HG03108 (cell line): ENCODE measurements at regions not wholly inside any gene's neighbourhood (a gene's known extent, or its start where the extent isn't known, plus 50 kb on each side); places are given as distances from the start of the nearest gene placed in this dataset.

Source experiments
- ATAC-seq: cut with Tn5 transposase; IDR thresholded peaks from one replicate; pipeline ENCODE4 v1.9.1; 2021; ENCODE audit warnings: moderate library complexity; ENCODE audit not compliant: unreplicated experiment

DNA sequence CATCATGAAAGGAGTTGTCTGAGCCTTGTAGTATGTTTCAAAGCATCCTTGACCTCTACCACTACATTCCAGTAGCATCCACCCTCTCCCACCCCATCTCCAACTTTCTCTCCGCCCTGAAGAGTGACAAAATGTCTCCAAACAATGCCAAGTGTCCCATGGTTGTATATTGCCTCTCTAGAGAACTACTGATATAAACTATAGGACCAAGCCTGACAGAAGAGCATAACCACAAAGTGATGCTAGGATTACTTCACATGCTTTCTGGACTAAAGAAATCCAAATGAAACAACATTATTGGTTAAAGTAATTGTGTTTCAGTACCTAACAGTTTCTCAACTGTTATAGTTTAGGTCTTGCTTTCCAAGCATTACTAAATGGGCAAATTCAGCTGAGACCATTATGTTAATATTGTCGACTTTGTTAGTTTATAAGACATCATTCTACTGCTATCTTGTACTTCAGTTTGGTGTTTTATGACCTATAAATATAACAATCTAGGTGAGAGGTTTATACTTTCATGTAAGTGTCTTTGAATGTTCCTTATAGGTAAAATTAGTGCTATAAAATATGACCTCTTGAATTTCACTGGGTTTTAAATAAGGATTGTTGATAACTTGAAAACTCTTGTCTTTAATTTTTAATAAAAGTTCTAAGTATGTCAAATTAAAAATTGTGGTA, 117.4 kb downstream of the SUCNR1 start:
- ATAC-seq = no peak

DNA sequence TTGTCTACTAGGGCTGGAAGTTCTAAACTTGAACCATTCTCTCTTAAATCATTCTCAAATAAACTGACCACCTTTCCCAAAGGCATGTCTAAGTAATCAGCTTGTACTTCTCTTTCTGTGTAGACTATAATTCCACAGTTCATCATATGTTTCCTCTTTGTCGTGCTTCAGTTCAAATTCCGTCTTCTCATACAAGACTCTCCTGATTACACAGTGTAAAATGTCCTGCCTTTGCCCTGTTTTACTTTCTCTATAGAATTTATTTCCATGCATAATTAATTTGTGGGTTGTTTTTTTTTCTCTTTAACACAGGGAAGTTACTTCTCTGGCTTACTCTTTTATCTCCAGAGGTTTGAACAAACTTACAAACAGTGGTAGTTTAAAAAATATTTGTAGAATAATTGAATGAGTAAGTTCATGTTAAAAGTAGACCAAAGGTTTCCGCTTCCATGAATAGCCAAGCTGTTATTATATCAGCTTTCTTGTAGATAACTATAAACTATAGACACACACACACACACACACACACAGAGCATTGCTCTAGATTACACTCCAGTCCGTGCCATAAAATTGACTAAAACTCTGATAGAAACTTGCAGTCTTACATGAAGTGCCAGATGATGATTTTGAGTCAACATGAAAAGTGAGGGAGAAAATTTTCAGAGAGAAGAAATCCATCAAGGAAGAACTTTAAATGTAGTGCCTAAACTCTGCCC, 119.0 kb downstream of the SUCNR1 start:
- ATAC-seq = no peak

GRCh38 chr3:151995091-151995490, 121.6 kb downstream of the SUCNR1 start:
- no peak for ATAC-seq

DNA sequence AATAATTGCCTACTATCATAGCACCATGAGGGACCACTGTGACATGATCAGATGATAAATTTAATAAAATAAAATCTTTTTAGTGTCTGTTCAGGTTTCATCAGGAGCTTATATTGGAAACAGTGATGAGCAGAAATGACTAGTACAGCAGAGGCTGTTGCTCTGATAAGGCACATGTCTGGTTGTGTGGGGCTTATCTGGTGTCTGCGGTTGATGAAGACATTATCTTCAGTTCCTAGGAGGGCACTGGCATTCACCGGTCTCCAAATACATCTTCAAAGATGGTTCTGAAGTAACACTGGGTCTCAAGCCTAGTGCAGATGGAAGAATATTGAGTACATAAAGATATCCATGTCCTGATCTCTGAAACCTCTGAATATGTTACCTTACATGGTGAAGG, 125.3 kb downstream of the SUCNR1 start:
- ATAC-seq = no peak

DNA sequence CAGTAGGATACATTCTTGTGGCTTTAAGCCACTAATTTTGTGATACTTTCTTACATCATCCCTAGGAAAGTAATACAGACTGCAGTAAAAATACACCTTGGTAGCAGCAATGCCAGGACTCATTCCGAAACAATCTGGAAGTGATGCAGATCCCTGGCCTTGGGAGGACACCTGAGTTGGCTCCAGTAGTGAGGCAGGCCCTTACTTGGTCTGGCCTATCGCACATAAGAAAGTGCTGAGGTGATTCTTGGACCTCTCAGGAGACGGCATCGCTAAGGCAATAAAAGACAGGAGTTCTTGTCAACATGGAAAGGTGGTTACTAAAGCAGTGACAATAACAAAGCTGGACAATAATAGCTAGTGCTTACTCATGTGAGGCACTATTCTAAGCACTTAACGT, 126.5 kb downstream of the SUCNR1 start:
- no peak for ATAC-seq

GRCh38 chr3:152011812-152012735, 138.6 kb downstream of the SUCNR1 start:
- no peak for ATAC-seq

GRCh38 chr3:152019508-152019907, 146.1 kb downstream of the SUCNR1 start:
- ATAC-seq = no peak

- no peak for ATAC-seq
These were observed 148.6 kb downstream of the SUCNR1 start for GRCh38 chr3:152021951-152022461.

DNA sequence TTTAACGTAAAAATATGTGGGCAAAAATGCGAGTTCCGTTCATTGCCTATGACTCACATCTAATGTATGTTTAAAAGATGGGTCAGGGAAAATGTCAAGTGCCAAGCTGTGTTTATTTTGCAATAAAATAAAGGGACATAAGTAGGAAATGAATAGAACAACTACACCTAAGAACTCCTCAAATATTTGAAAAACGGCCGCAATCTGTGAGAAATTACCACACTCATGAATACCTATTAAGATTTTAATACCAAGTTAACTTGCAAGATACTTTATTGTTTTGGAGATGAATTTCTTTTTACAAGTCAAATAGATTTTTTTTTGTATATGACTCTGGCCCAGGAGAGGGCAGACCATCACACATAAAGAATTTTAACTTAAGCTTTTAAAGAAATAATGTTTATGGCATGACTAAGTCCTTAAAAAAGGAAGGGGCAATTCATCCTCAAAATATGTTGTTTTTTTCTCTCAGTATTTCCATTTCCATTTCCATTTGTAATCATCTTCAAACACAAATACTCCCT, 152.7 kb downstream of the SUCNR1 start:
- no peak for ATAC-seq

- ATAC-seq = no peak
These were observed 156.9 kb downstream of the SUCNR1 start for GRCh38 chr3:152030320-152030719.

DNA sequence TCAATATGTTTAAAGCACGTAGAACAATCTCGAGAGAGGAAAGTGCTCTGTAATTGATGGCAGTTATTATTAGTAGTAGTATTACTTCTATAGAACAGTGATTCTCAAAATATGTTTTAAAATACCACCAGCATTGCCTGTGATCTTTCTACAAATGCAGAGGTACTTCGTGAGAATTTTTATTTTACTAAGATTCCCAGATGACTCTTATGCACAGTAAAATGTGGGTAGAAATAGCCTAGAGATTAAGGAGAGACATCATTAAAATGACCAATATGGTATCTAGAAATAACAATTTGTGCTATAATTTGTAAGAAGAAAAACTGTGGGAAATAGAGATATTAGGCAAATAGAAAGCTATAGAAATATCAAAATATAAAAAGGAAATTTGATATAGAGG, 157.9 kb downstream of the SUCNR1 start:
- ATAC-seq = no peak

DNA sequence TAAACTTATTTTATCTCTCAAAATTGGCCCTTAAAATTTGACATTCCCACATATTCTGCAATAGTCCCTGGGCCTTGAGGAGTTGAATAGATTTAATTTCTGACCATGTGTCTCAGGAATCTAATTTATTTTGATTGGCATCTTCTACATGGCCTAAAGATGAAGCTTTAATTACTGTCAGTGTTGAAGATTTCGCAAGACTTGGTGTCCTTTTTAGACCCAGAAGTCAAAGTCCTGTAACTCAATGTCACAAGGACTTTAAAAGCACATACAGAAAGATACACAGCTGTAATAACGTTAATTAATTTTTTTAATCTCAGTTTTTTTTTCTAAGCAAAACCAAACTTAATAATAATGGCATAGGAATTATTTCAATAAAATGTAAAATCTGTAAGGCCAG, 163.9 kb downstream of the SUCNR1 start:
- ATAC-seq = no peak

DNA sequence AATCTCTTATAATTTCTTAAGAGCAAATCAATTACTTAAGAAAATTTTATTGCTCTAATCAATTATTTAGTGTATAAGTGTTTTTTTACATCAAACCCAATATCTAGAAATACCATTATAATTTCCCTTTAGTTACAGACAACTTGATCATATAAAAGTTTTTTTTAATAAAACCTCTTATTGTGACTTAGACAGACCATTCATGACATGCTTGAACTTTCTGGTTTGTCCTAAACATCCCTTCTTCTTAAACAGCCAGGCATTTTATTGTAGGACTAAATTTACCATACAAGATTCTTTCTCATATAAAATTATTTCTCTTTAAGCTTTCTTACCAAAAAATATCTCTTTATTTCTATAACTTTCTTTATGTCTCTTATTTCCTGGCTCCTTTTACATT, 164.5 kb downstream of the SUCNR1 start:
- ATAC-seq = no peak

DNA sequence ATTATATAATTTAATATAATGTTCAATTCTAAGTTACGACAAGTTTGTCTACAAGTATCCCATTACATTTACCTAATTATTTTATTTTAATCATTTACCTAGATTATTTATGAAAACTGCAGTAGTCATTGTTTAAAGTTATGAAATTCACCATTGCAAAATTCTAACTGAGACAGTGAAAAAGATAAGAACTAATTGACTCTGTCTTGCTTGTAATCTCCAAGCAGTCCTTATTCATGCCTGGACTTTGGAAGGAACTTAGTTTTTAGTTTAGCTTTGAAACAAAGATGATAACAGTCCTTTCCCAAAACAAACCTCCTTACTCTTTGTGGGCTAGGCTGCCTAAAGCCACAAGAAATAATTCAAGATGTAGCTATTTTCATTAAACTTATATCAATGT, 165.0 kb downstream of the SUCNR1 start:
- ATAC-seq = no peak

DNA sequence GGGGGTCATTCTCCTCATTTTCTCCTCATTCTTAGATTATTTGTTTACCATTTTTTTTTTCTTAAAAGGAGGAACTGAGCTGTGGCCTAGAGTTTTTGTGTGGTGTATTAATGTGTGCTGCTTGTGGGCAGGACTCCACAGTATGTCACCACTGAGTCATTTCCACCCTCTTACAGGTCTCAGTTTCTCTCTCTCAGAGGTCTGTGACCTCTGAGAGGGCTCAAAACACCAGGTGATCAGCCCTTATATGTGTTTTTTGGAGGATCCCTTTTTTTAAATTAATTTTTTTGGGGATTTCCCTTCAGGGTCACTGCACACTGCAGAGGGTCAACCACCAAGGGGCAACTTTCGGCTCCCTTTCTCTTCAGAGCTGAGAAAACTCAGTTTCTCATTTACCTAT, 166.4 kb downstream of the SUCNR1 start:
- ATAC-seq = peak; percentile 94

GRCh38 chr3:152040319-152040718, 166.9 kb downstream of the SUCNR1 start:
- no peak for ATAC-seq

DNA sequence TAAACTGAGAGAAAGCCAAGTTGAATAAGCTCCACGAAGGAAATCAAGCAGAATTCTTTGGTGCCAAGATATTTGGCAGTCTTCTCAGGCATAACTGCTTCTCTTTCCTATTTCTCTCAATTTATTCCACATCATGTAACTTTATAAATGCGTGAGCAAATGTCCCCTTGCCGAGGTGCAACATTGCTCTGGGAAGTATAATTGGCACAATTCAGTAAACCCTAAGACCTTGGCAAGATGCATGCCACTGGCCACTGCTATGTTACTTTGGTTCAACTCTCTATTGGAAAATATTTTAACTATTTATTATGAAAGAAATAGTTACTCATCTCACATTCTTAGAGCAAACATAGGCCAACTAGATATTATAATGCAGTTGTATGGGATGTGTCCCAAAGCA, 170.2 kb downstream of the SUCNR1 start:
- ATAC-seq = no peak

- ATAC-seq = no peak
These were observed 172.8 kb downstream of the SUCNR1 start for GRCh38 chr3:152046280-152046679.

GRCh38 chr3:152047465-152047864, 174.0 kb downstream of the SUCNR1 start:
- no peak for ATAC-seq

GRCh38 chr3:152048831-152049230, 175.4 kb downstream of the SUCNR1 start:
- ATAC-seq = no peak

DNA sequence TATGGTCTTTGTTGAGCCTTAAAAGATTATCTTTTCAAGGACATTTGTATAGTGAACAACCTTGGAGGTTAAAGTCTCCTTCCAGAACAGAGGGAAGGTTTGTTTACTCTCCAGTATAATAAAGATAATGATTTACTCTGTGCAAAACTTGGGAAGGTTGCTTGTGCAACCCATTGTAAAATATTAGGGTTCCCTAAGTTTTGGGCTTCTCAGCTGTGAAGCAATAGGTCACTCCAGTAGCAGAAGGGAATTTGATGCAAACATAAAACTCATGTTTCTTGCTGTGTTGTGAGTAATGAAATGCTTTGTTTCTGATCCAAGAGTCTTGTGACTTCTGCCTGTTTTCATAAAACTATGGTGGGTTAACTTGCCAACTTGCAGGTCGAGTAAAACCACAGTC, 177.5 kb downstream of the SUCNR1 start:
- ATAC-seq = no peak
